HepG2 (cell line): ENCODE measurements at regions not wholly inside any gene's neighbourhood (a gene's known extent, or its start where the extent isn't known, plus 50 kb on each side); places are given as distances from the start of the nearest gene placed in this dataset.

Experiments used
- ELK4 ChIP-seq: sonication (generic); formaldehyde crosslinking; IDR thresholded peaks from 2 replicates; pipeline ENCODE4 v1.9.0; 2021; ENCODE audit warnings: missing genetic modification reagents, borderline replicate concordance
- FOXA1 ChIP-seq, 2 experiments: fragments of 450-650 bp in 1 of 2; sonication (generic) in 1 of 2; formaldehyde crosslinking in 1 of 2; IDR thresholded peaks; 2 replicates each; pipeline versions ENCODE4 v1.4.0 to v1.6.1; 2016 to 2020; ENCODE audit warnings: missing genetic modification reagents in 1 of 2
- FOXC1 ChIP-seq: sonication (generic); formaldehyde crosslinking; IDR thresholded peaks from 2 replicates; pipeline ENCODE4 v1.8.0; 2022; ENCODE audit warnings: mild to moderate bottlenecking, missing genetic modification reagents, borderline replicate concordance
- KDM5A ChIP-seq: fragments of 200-600 bp; sonication (generic); IDR thresholded peaks from 2 replicates; pipeline ENCODE4 v1.7.0; 2018; ENCODE audit warnings: antibody characterized with exemption, mild to moderate bottlenecking, low read length, borderline replicate concordance
- KLF15 ChIP-seq: sonication (generic); formaldehyde crosslinking; IDR thresholded peaks from 2 replicates; pipeline ENCODE4 v1.8.1; 2023; ENCODE audit warnings: borderline replicate concordance, mild to moderate bottlenecking, inconsistent platforms, missing genetic modification reagents, mixed read lengths
- MED1 ChIP-seq: sonication (generic); formaldehyde crosslinking; IDR thresholded peaks from 2 replicates; pipeline ENCODE4 v1.4.0; 2020; ENCODE audit warnings: missing genetic modification reagents
- NR2C2 ChIP-seq: sonication (generic); formaldehyde crosslinking; IDR thresholded peaks from 2 replicates; pipeline ENCODE4 v1.4.0; 2020; ENCODE audit warnings: missing genetic modification reagents, mild to moderate bottlenecking, moderate library complexity, borderline replicate concordance
- RBM39 ChIP-seq: fragments of 200-400 bp; formaldehyde crosslinking; IDR thresholded peaks from one replicate; pipeline ENCODE4 v1.6.1; 2018; ENCODE audit warnings: antibody characterized with exemption, mild to moderate bottlenecking, low read depth, low read length; ENCODE audit not compliant: poor library complexity, severe bottlenecking
- TCF7L2 ChIP-seq: IDR thresholded peaks from 2 replicates; pipeline ENCODE4 v1.6.1; 2011; ENCODE audit warnings: mild to moderate bottlenecking, low read depth, low read length, moderate library complexity
- ZBTB44 ChIP-seq: sonication (generic); formaldehyde crosslinking; IDR thresholded peaks from 2 replicates; pipeline ENCODE4 v1.4.0; 2020; ENCODE audit warnings: missing genetic modification reagents
- ZMYM2 ChIP-seq: sonication (generic); formaldehyde crosslinking; IDR thresholded peaks from 2 replicates; pipeline ENCODE4 v1.8.0; 2022; ENCODE audit warnings: mild to moderate bottlenecking, missing genetic modification reagents
- ZNF230 ChIP-seq: sonication (generic); formaldehyde crosslinking; IDR thresholded peaks from 2 replicates; pipeline ENCODE4 v1.4.0; 2020; ENCODE audit warnings: mild to moderate bottlenecking, missing genetic modification reagents
- ZNF567 ChIP-seq: sonication (generic); formaldehyde crosslinking; IDR thresholded peaks from 2 replicates; pipeline ENCODE4 v1.8.1; 2023; ENCODE audit warnings: mild to moderate bottlenecking, missing genetic modification reagents, borderline replicate concordance
- TF ChIP-seq, protein P1 (sequence below): sonication (generic); formaldehyde crosslinking; IDR thresholded peaks from 2 replicates; pipeline ENCODE4 v1.8.0; 2022; ENCODE audit warnings: missing genetic modification reagents, low read depth, mild to moderate bottlenecking, borderline replicate concordance
- TF ChIP-seq, protein P2 (sequence below): sonication (generic); formaldehyde crosslinking; IDR thresholded peaks from 2 replicates; pipeline ENCODE4 v1.4.0; 2020; ENCODE audit warnings: mild to moderate bottlenecking, missing genetic modification reagents
- TF ChIP-seq, protein P3 (sequence below): sonication (generic); formaldehyde crosslinking; IDR thresholded peaks from 2 replicates; pipeline ENCODE4 v1.4.0; 2020; ENCODE audit warnings: missing genetic modification reagents, borderline replicate concordance
- TF ChIP-seq, protein P4 (sequence below): sonication (generic); formaldehyde crosslinking; IDR thresholded peaks from 2 replicates; pipeline ENCODE4 v1.4.0; 2020; ENCODE audit warnings: missing genetic modification reagents

GRCh38 chr14:23883684-23884540 is 69.7 kb upstream of the DHRS4 start (continued):
- TF ChIP-seq ZBTB44 (no peak), ELK4 (CRISPR knock-in tag) (no peak), NR2C2 (peak; percentile 85; the same call in 1 of the 2 replicates), MED1 (CRISPR knock-in tag) (peak; percentile 83; the same call in 1 of the 2 replicates), ZMYM2 (CRISPR knock-in tag) (peak; percentile 50; the same call in 1 of the 2 replicates), KDM5A (peak; percentile 9; the same call in 1 of the 2 replicates), FOXA1 (IDR thresholded peaks at IDR 0.05) (peak; percentile 98), FOXA1 (CRISPR knock-in tag; IDR thresholded peaks at IDR 0.05) (peak; percentile 100), ZNF230 (CRISPR knock-in tag) (peak; percentile 74; the same call in 1 of the 2 replicates), RBM39 (no peak), ZNF567 (CRISPR knock-in tag) (no peak), FOXC1 (CRISPR knock-in tag) (0 out of 2 replicates have a peak, but pooled peaks have one; percentile 67), TCF7L2 (peak; percentile 61), KLF15 (no peak)
- TF ChIP-seq, protein P1, sequence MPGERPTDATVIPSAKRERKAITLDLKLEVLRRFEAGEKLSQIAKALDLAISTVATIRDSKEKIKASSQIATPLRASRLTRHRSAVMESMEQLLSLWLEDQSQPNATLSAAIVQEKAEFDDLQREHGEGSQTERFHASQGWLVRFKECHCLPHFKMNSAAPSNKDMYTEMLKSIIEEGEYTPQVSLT (CRISPR knock-in tag): no peak
- TF ChIP-seq, protein P2, sequence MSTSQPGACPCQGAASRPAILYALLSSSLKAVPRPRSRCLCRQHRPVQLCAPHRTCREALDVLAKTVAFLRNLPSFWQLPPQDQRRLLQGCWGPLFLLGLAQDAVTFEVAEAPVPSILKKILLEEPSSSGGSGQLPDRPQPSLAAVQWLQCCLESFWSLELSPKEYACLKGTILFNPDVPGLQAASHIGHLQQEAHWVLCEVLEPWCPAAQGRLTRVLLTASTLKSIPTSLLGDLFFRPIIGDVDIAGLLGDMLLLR (CRISPR knock-in tag): no peak
- TF ChIP-seq, protein P3, sequence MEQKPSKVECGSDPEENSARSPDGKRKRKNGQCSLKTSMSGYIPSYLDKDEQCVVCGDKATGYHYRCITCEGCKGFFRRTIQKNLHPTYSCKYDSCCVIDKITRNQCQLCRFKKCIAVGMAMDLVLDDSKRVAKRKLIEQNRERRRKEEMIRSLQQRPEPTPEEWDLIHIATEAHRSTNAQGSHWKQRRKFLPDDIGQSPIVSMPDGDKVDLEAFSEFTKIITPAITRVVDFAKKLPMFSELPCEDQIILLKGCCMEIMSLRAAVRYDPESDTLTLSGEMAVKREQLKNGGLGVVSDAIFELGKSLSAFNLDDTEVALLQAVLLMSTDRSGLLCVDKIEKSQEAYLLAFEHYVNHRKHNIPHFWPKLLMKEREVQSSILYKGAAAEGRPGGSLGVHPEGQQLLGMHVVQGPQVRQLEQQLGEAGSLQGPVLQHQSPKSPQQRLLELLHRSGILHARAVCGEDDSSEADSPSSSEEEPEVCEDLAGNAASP: peak; percentile 89
- TF ChIP-seq, protein P4, sequence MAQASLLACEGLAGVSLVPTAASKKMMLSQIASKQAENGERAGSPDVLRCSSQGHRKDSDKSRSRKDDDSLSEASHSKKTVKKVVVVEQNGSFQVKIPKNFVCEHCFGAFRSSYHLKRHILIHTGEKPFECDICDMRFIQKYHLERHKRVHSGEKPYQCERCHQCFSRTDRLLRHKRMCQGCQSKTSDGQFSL: no peak
